NB4 (cell line): ENCODE measurements at regions not wholly inside any gene's neighbourhood (a gene's known extent, or its start where the extent isn't known, plus 50 kb on each side); places are given as distances from the start of the nearest gene placed in this dataset.

Experiments used
- DNase-seq: peaks from one replicate; pipeline ENCODE4 v3.0.0; 2010; ENCODE audit warnings: low read depth
- H3K4me3 ChIP-seq: one replicate; pipeline ENCODE4 v1.5.1; 2011; ENCODE audit warnings: mild to moderate bottlenecking, low read depth, low read length, moderate library complexity
- MAX ChIP-seq: IDR thresholded peaks from 2 replicates; pipeline ENCODE4 v1.6.1; 2011; ENCODE audit warnings: low read depth, low read length
- MYC ChIP-seq: IDR thresholded peaks from 2 replicates; pipeline ENCODE4 v1.6.1; 2011; ENCODE audit warnings: low read depth, low read length
- POLR2A ChIP-seq: IDR thresholded peaks from 2 replicates; pipeline ENCODE4 v1.6.1; 2011; ENCODE audit warnings: mild to moderate bottlenecking; ENCODE audit not compliant: insufficient read length; ENCODE audit errors: extremely low read depth
- TF ChIP-seq, protein P1 (sequence below): IDR thresholded peaks from one replicate; pipeline ENCODE4 v1.5.1; 2012; ENCODE audit warnings: low read depth, low read length

GRCh38 chr4:19092797-19093196 lies 1071.2 kb upstream of the LCORL start:
- no peak overlapping the region for H3K4me3 ChIP-seq
- TF ChIP-seq, protein P1, sequence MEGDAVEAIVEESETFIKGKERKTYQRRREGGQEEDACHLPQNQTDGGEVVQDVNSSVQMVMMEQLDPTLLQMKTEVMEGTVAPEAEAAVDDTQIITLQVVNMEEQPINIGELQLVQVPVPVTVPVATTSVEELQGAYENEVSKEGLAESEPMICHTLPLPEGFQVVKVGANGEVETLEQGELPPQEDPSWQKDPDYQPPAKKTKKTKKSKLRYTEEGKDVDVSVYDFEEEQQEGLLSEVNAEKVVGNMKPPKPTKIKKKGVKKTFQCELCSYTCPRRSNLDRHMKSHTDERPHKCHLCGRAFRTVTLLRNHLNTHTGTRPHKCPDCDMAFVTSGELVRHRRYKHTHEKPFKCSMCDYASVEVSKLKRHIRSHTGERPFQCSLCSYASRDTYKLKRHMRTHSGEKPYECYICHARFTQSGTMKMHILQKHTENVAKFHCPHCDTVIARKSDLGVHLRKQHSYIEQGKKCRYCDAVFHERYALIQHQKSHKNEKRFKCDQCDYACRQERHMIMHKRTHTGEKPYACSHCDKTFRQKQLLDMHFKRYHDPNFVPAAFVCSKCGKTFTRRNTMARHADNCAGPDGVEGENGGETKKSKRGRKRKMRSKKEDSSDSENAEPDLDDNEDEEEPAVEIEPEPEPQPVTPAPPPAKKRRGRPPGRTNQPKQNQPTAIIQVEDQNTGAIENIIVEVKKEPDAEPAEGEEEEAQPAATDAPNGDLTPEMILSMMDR = no peak
- no peak for TF ChIP-seq MAX
- no peak for DNase-seq

DNA sequence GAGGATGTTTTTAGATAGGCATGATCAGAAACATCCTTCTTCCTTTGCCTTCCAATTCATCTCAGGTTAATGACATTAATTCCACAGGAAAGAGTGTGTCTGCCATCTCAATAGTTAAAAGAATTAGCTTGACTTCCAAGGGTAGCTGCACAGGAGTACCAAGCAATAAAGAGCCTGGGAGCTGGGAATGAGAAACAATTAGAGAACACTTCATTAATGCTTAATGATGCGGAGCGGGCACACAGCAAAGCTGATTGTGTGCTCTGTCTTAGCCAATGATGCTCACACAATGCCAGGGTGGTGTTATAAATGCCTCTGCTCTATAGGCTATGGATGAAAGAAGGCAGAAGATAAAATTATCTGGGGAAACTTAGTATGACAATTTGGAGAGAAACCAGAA lies 1052.5 kb upstream of the LCORL start:
- no peak for DNase-seq
- no peak for TF ChIP-seq MAX
- TF ChIP-seq, protein P1 = no peak
- TF ChIP-seq MYC = no peak
- no peak for TF ChIP-seq POLR2A

DNA sequence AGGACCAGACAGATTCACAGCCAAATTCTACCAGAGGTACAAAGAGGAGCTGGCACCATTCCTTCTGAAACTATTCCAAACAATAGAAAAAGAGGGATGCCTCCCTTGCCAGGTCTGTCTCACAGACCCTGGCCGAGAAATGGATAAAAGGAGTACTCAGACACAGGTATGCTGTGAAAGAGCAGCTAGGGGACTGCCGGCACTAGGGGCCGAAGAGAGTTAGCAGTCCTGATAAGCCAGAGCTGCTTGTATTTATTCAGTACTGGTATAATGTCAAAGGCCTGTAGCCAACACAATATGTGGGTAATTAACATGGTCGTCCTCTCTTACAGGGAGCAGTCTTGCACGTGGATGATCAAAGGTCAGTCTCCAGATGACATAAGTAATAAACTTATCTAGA lies 1042.1 kb upstream of the LCORL start:
- DNase-seq = no peak
- TF ChIP-seq, protein P1 = no peak
- TF ChIP-seq MAX = no peak
- TF ChIP-seq MYC = no peak
- no peak for TF ChIP-seq POLR2A
- H3K4me3 ChIP-seq = no peak overlapping the region

More for the DNA sequence above, 1052.5 kb upstream of the LCORL start:
- no peak overlapping the region for H3K4me3 ChIP-seq

GRCh38 chr4:19054916-19055315 lies 1033.4 kb upstream of the LCORL start:
- DNase-seq = no peak
- no peak overlapping the region for H3K4me3 ChIP-seq
- no peak for TF ChIP-seq POLR2A
- TF ChIP-seq, protein P1 = no peak
- no peak for TF ChIP-seq MYC
- no peak for TF ChIP-seq MAX

- no peak for DNase-seq
- no peak overlapping the region for H3K4me3 ChIP-seq
- TF ChIP-seq MYC (no peak), POLR2A (no peak), MAX (no peak)
- TF ChIP-seq, protein P1 = no peak
These were observed 1030.3 kb upstream of the LCORL start for GRCh38 chr4:19051831-19052230.

GRCh38 chr4:19047279-19047880 lies 1025.8 kb upstream of the LCORL start:
- DNase-seq = no peak
- TF ChIP-seq, protein P1 = no peak
- TF ChIP-seq MYC = no peak
- TF ChIP-seq MAX = no peak
- TF ChIP-seq POLR2A = no peak
- no peak overlapping the region for H3K4me3 ChIP-seq
